GM12872 (cell line): ENCODE measurements at regions not wholly inside any gene's neighbourhood (a gene's known extent, or its start where the extent isn't known, plus 50 kb on each side); places are given as distances from the start of the nearest gene placed in this dataset.

ENCODE experiments used
- TF ChIP-seq, protein P1 (sequence below): IDR thresholded peaks from 3 replicates; pipeline ENCODE4 v1.5.1; 2011; ENCODE audit warnings: low read depth, mild to moderate bottlenecking, low read length, moderate library complexity; ENCODE audit not compliant: insufficient read depth

GRCh38 chr11:23644443-23644842 lies 784.2 kb upstream of the CCDC179 start:
- TF ChIP-seq, protein P1, sequence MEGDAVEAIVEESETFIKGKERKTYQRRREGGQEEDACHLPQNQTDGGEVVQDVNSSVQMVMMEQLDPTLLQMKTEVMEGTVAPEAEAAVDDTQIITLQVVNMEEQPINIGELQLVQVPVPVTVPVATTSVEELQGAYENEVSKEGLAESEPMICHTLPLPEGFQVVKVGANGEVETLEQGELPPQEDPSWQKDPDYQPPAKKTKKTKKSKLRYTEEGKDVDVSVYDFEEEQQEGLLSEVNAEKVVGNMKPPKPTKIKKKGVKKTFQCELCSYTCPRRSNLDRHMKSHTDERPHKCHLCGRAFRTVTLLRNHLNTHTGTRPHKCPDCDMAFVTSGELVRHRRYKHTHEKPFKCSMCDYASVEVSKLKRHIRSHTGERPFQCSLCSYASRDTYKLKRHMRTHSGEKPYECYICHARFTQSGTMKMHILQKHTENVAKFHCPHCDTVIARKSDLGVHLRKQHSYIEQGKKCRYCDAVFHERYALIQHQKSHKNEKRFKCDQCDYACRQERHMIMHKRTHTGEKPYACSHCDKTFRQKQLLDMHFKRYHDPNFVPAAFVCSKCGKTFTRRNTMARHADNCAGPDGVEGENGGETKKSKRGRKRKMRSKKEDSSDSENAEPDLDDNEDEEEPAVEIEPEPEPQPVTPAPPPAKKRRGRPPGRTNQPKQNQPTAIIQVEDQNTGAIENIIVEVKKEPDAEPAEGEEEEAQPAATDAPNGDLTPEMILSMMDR: no peak

DNA sequence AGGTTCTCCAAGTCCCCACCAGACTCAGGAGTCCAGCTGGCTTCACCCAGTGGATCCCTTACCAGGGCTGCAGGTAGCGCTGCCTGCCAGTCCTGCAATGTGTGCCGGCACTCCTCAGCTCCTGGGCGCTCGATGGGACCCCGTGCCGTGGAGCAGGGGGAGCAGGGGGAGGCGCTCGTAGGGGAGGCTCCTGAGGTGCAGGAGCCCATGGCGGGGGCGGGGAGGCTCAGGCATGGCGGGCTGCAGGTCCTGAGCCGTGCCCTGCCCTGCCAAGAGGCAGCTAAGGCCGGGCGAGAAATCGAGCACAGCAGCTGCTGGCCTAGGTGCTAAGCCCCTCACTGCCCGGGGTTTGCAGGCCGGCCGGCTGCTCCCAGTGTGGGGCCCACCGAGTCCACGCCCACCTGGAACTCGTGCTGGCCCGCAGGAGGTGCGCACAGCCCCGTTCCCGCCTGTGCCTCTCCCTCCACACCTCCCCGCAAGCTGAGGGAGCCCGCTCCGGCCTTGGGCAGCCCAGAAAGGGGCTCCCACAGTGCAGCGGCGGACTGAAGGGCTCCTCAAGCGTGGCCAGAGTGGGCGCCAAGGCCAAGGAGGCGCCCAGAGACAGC lies 792.9 kb upstream of the CCDC179 start:
- TF ChIP-seq, protein P1: no peak

DNA sequence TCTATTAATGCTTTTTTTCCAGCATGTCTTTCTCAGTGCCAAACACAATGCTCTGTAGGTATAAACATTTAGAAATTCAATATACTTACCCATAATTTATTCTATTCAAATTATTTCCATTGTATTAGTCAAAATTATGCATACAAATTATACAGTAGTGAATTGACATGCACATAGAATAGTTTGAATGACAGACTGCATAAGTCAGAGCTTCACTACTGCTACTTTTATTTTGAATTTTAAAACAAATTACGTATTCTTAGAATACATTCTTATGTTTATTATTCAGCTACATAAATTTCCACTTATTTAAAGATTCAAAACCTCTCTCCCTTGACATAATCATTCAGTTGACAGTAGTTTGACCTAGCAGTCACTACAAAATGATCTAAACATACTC lies 808.0 kb upstream of the CCDC179 start:
- TF ChIP-seq, protein P1: no peak

GRCh38 chr11:23673366-23673765 lies 813.1 kb upstream of the CCDC179 start:
- TF ChIP-seq, protein P1: no peak

DNA sequence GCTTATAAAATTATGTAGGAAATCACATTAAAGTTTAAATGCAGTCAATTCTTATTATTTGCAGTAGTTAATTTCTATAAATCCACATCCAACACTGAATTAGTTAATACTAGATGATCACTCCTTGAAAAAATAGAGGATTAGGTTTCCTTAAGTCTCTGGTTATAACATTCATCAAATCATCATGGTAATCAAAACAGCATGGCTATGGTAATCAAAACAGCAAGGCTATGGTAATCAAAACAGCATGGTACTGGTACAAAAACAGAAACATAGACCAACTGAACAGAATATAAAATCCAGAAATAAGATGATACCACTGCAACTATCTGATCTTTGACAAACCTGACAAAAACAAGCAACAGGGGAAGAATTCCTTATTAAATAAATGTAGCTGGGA lies 814.6 kb upstream of the CCDC179 start:
- TF ChIP-seq, protein P1: no peak

GRCh38 chr11:23679041-23679440 lies 817.8 kb upstream of the LUZP2 start:
- TF ChIP-seq, protein P1: no peak

DNA sequence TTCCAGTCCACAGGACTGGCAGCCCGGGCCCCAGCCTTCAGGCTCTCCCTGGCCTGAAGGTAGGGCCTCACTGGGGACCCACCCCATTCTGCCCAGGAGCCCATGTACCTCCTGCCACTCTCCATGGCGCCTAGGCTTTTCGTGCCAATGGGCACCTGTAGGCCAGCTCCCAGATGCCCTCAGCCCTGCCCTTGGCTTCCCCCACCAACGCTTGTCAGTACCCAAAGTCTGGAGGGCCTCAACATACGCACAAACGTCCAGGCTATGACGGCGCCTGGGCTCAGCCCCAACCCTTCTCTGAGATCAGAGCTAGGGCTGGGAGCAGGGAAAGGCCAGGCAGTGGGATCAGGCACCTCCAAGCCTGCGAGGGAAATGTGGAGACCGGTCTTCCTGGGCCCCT lies 816.9 kb upstream of the LUZP2 start:
- TF ChIP-seq, protein P1: no peak
